IPS DF 6.9 (cell line): ENCODE measurements at regions not wholly inside any gene's neighbourhood (a gene's known extent, or its start where the extent isn't known, plus 50 kb on each side); places are given as distances from the start of the nearest gene placed in this dataset.
"Not testable (repeated sequence)": the region's sequence is repeated elsewhere in the genome, so short reads cannot be mapped to it uniquely, and the experiment has no call there.

ENCODE experiments used
- DNase-seq: peaks from one replicate; pipeline ENCODE4 v3.0.0-alpha.2; 2013; ENCODE audit warnings: low read depth, low spot score
- H3K27ac ChIP-seq: one replicate; pipeline ENCODE4 v1.5.1; 2013; ENCODE audit warnings: low read length, control low read depth
- H3K27me3 ChIP-seq: 2 replicates; pipeline ENCODE4 v1.6.1; 2013; ENCODE audit warnings: mild to moderate bottlenecking, low read length; ENCODE audit not compliant: control insufficient read depth, insufficient read depth
- H3K36me3 ChIP-seq: 2 replicates; pipeline ENCODE4 v1.6.1; 2013; ENCODE audit warnings: low read length; ENCODE audit not compliant: control insufficient read depth, insufficient read depth
- H3K4me1 ChIP-seq: 2 replicates; pipeline ENCODE4 v1.6.1; 2013; ENCODE audit warnings: low read length; ENCODE audit not compliant: control insufficient read depth, insufficient read depth
- H3K4me3 ChIP-seq: 2 replicates; pipeline ENCODE4 v1.5.1; 2013; ENCODE audit warnings: mild to moderate bottlenecking, low read length
- H3K9me3 ChIP-seq: 2 replicates; pipeline ENCODE4 v1.6.1; 2013; ENCODE audit warnings: low read length, inconsistent platforms; ENCODE audit not compliant: control insufficient read depth, insufficient read depth
- WGBS: extraction: QIAGEN DNeasy Blood & Tissue Kit; methylation state at CpG from one replicate; pipeline ENCODE4 v1.1.7; 2013; ENCODE audit warnings: mixed read lengths, missing lambda C conversion rate; ENCODE audit not compliant: insufficient read length, insufficient coverage; 5-methylcytosine and 5-hydroxymethylcytosine counted together

- no peak for DNase-seq
- Histone ChIP-seq H3K36me3 (no peaks in the 10 kb centered on the region), H3K4me1 (no peaks in the 10 kb centered on the region), H3K27me3 (no peaks in the 10 kb centered on the region), H3K9me3 (no peaks in the 10 kb centered on the region), H3K27ac (no peak overlapping the region), H3K4me3 (no peak overlapping the region)
- WGBS, result no CpG with 5 or more reads among the region's 3 CpGs
Observed at GRCh38 chr2:144619760-144620159, 99.8 kb upstream of the ZEB2 start.

- not testable (repeated sequence) for H3K27me3 ChIP-seq, DNase-seq, H3K4me1 ChIP-seq, H3K36me3 ChIP-seq, H3K9me3 ChIP-seq, H3K27ac ChIP-seq, H3K4me3 ChIP-seq
- no CpG with 5 or more reads among the region's 6 CpGs for WGBS
Observed at GRCh38 chr2:144617171-144617570, 97.3 kb upstream of the ZEB2 start.

- Histone ChIP-seq H3K9me3 (no peaks in the 10 kb centered on the region), H3K27ac (no peak overlapping the region), H3K4me3 (no peak overlapping the region), H3K36me3 (no peaks in the 10 kb centered on the region), H3K27me3 (no peaks in the 10 kb centered on the region), H3K4me1 (no peaks in the 10 kb centered on the region)
- no peak for DNase-seq
- no CpG with 5 or more reads among the region's 5 CpGs for WGBS
Observed at GRCh38 chr2:144615866-144616565, 96.1 kb upstream of the ZEB2 start.

GRCh38 chr2:144607891-144608521 lies 88.1 kb upstream of the ZEB2 start:
- no CpG with 5 or more reads among the region's 7 CpGs for WGBS
- no peaks in the 10 kb centered on the region for H3K27me3 ChIP-seq
- no peak overlapping the region for H3K27ac ChIP-seq
- H3K36me3 ChIP-seq, result no peaks in the 10 kb centered on the region
- H3K4me1 ChIP-seq, result no peaks in the 10 kb centered on the region
- H3K9me3 ChIP-seq, result no peaks in the 10 kb centered on the region
- no peak for DNase-seq
- no peak overlapping the region for H3K4me3 ChIP-seq

- WGBS, result no CpG with 5 or more reads among the region's 8 CpGs
- H3K9me3 ChIP-seq, result no peaks in the 10 kb centered on the region
- H3K27ac ChIP-seq, result no peak overlapping the region
- no peaks in the 10 kb centered on the region for H3K4me1 ChIP-seq
- no peaks in the 10 kb centered on the region for H3K27me3 ChIP-seq
- H3K36me3 ChIP-seq, result no peaks in the 10 kb centered on the region
- no peak overlapping the region for H3K4me3 ChIP-seq
- no peak for DNase-seq
Observed at GRCh38 chr2:144607099-144607498, 87.2 kb upstream of the ZEB2 start.

GRCh38 chr2:144606466-144607095 lies 86.7 kb upstream of the ZEB2 start:
- Histone ChIP-seq H3K27ac (no peak overlapping the region), H3K4me1 (no peaks in the 10 kb centered on the region), H3K9me3 (no peaks in the 10 kb centered on the region), H3K27me3 (no peaks in the 10 kb centered on the region), H3K36me3 (no peaks in the 10 kb centered on the region), H3K4me3 (no peak overlapping the region)
- no CpG with 5 or more reads among the region's 1 CpG for WGBS
- no peak for DNase-seq

GRCh38 chr2:144605231-144605840 lies 85.4 kb upstream of the ZEB2 start:
- no peak for DNase-seq
- no peaks in the 10 kb centered on the region for H3K4me1 ChIP-seq

GRCh38 chr2:144603334-144603733 lies 83.4 kb upstream of the ZEB2 start:
- H3K36me3 ChIP-seq, result no peaks in the 10 kb centered on the region
- no peak for DNase-seq
- no peaks in the 10 kb centered on the region for H3K27me3 ChIP-seq
- no CpG with 5 or more reads among the region's 2 CpGs for WGBS
- no peak overlapping the region for H3K27ac ChIP-seq
- H3K4me1 ChIP-seq, result no peaks in the 10 kb centered on the region
- no peaks in the 10 kb centered on the region for H3K9me3 ChIP-seq
- no peak overlapping the region for H3K4me3 ChIP-seq

More at GRCh38 chr2:144605231-144605840, 85.4 kb upstream of the ZEB2 start:
- WGBS, result no CpG with 5 or more reads among the region's 7 CpGs
- no peaks in the 10 kb centered on the region for H3K36me3 ChIP-seq
- no peaks in the 10 kb centered on the region for H3K9me3 ChIP-seq
- no peak overlapping the region for H3K27ac ChIP-seq
- no peak overlapping the region for H3K4me3 ChIP-seq
- H3K27me3 ChIP-seq, result no peaks in the 10 kb centered on the region

- H3K36me3 ChIP-seq, result no peaks in the 10 kb centered on the region
- H3K9me3 ChIP-seq, result no peaks in the 10 kb centered on the region
- H3K4me1 ChIP-seq, result 0 out of 2 replicates have a peak, but pooled peaks cover 1% of the 10 kb centered on the region
- H3K4me3 ChIP-seq, result no peak overlapping the region
- no peak for DNase-seq
- no CpG with 5 or more reads among the region's 5 CpGs for WGBS
- H3K27me3 ChIP-seq, result no peaks in the 10 kb centered on the region
- no peak overlapping the region for H3K27ac ChIP-seq
Observed at GRCh38 chr2:144598906-144599305, 79.0 kb upstream of the ZEB2 start.

- no peak for DNase-seq
- Histone ChIP-seq H3K27ac (no peak overlapping the region), H3K27me3 (no peaks in the 10 kb centered on the region), H3K4me1 (0 out of 2 replicates have a peak, but pooled peaks cover 1% of the 10 kb centered on the region), H3K36me3 (no peaks in the 10 kb centered on the region), H3K9me3 (no peaks in the 10 kb centered on the region), H3K4me3 (no peak overlapping the region)
- no CpG with 5 or more reads among the region's 6 CpGs for WGBS
Observed at GRCh38 chr2:144597894-144598593, 78.1 kb upstream of the ZEB2 start.
